Right atrium auricular region (tissue), 2 donors: ENCODE measurements at regions not wholly inside any gene's neighbourhood (a gene's known extent, or its start where the extent isn't known, plus 50 kb on each side); places are given as distances from the start of the nearest gene placed in this dataset.

Experiments
- DNase-seq: peaks from one replicate; pipeline ENCODE4 v3.0.0-alpha.2; 2019; ENCODE audit warnings: low spot score
- H3K27ac ChIP-seq, 2 donors: fragments of 200-600 bp; sonication (generic); 1 replicate in 1 of 2; 2 replicates in 1 of 2; pipeline ENCODE4 v1.5.1; 2016 to 2019
- H3K27me3 ChIP-seq, 2 donors: fragments of 200-600 bp; sonication (generic); one replicate each; pipeline versions ENCODE4 v1.5.1 to v1.6.0; 2017 to 2019
- H3K36me3 ChIP-seq: fragments of 200-600 bp; sonication (generic); one replicate; pipeline ENCODE4 v1.5.1; 2016
- H3K4me1 ChIP-seq, 2 donors: fragments of 200-600 bp; sonication (generic); one replicate each; pipeline versions ENCODE4 v1.5.1 to v1.6.0; 2017 to 2019
- H3K4me3 ChIP-seq, 2 donors: fragments of 200-600 bp; sonication (generic); 1 replicate in 1 of 2; 2 replicates in 1 of 2; pipeline ENCODE4 v1.5.1; 2017 to 2019; ENCODE audit warnings: mild to moderate bottlenecking in 1 of 2, moderate library complexity in 1 of 2
- H3K9me3 ChIP-seq, 2 donors: fragments of 200-600 bp; sonication (generic); one replicate each; pipeline ENCODE4 v1.5.1; 2019
- TF ChIP-seq, protein P1 (sequence below), 2 donors: fragments of 200-600 bp; sonication (generic); IDR thresholded peaks; one replicate each; pipeline ENCODE4 v1.5.1; 2019; ENCODE audit warnings: antibody characterized with exemption in 2 of 2

DNA sequence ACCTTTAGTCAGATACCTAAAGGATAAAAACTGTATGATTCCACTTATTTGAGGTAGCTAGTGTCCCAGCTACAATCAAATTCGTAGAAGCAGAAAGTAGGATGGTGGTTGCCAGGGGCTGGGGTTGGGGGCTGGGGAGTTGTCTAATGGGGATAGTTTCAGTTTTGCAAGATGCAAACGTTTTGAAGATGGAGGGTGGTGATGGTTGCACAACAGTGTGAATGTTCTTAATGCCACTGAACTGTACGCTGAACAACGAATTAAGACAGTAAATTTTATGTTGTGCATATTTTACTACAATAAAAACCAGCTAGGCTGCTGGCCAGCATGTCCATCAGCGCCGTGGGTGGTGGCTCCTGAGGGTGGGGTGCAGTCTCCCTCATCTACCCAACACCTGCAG lies 137.8 kb downstream of the GADD45G start:
- H3K27me3 ChIP-seq = no peaks in the 10 kb centered on the region
- TF ChIP-seq, protein P1, sequence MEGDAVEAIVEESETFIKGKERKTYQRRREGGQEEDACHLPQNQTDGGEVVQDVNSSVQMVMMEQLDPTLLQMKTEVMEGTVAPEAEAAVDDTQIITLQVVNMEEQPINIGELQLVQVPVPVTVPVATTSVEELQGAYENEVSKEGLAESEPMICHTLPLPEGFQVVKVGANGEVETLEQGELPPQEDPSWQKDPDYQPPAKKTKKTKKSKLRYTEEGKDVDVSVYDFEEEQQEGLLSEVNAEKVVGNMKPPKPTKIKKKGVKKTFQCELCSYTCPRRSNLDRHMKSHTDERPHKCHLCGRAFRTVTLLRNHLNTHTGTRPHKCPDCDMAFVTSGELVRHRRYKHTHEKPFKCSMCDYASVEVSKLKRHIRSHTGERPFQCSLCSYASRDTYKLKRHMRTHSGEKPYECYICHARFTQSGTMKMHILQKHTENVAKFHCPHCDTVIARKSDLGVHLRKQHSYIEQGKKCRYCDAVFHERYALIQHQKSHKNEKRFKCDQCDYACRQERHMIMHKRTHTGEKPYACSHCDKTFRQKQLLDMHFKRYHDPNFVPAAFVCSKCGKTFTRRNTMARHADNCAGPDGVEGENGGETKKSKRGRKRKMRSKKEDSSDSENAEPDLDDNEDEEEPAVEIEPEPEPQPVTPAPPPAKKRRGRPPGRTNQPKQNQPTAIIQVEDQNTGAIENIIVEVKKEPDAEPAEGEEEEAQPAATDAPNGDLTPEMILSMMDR (IDR thresholded peaks at IDR 0.05) = no peak
- H3K9me3 ChIP-seq = no peaks in the 10 kb centered on the region
- no peak for DNase-seq
- H3K4me1 ChIP-seq = peaks cover 0 to 40% of the 10 kb centered on the region in 2 donors
- H3K36me3 ChIP-seq = no peaks in the 10 kb centered on the region
- H3K4me3 ChIP-seq = no peak overlapping the region
- H3K27ac ChIP-seq = no peak overlapping the region

DNA sequence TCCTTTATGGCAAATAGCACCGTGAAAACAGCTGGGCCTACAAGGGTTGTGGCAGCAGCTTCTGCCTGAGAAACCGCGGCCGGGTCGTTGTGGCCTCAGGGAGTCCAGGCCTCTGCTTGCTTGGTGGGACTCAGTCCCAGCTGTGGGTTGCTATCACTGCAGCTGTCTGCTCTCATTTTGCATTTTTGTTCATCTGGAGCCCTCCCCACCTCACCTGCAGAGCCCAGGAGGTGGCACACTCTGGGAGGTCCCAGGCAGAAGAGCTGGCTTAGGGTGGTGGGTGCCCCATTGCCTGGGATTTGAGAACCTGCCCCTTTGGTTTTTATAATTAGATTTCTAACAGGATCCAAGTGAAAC lies 138.4 kb downstream of the GADD45G start:
- peaks cover 0 to 41% of the 10 kb centered on the region in 2 donors for H3K4me1 ChIP-seq
- H3K36me3 ChIP-seq = no peaks in the 10 kb centered on the region
- no peak for DNase-seq
- no peaks in the 10 kb centered on the region for H3K9me3 ChIP-seq
- no peak overlapping the region for H3K4me3 ChIP-seq
- H3K27ac ChIP-seq = no peak overlapping the region
- TF ChIP-seq, protein P1 (IDR thresholded peaks at IDR 0.05) = no peak
- H3K27me3 ChIP-seq = no peaks in the 10 kb centered on the region

DNA sequence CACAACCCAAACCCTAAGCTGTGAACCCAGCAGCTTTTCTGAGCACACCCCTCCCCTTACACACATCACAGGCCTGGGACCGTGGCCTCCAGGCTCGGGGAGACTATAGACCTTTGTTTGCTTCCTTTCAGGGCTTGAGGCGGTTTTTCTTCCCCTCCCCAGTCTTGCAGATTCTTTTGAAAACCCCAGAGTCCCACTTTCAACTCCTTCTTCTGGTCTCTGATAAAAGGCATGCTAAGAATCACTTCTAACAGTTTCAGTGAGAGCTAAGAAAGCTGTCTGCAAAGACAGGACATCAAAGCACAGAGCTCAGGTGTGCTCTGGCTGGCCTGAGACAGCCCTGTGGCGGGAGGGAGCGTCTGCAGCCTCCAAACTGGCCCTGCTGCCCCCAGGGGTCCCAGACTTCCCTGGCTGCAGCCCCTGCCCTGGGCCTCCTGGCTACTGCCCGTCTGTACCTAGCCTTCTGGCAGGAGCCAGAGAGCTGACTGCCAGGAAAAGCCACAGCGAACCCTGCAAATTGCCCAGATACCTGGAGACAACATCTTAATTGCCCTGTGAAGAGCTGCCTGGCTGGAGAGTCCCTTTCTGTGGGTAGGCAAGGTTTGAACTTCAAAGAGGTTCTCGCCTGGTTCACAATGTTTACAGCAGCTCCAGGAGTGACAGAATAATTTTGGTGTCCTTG lies 138.9 kb downstream of the GADD45G start:
- no peaks in the 10 kb centered on the region for H3K27me3 ChIP-seq
- no peaks in the 10 kb centered on the region for H3K9me3 ChIP-seq
- TF ChIP-seq, protein P1 (IDR thresholded peaks at IDR 0.05) = no peak
- no peak overlapping the region for H3K4me3 ChIP-seq
- H3K36me3 ChIP-seq = no peaks in the 10 kb centered on the region
- H3K27ac ChIP-seq = no peak overlapping the region
- DNase-seq = no peak
- peaks cover 0 to 36% of the 10 kb centered on the region in 2 donors for H3K4me1 ChIP-seq

DNA sequence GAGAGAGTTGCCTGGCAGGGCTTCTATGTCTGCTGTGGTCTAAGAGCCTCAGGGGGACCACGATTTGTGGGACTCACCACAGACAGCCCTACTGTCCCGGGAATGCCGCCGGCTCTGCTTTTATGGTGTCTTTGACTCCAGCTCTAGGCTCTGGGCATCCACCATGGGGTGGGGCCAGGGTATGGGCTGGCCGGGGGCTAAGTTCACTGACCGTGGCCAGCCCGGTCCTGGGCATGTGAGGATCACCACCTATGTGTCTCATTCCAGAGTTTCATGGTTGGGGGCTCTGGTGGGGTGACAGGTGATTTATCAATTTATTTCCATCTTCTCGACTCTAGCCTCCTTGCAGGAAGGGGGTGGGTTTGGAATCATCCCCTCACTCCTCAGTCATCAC lies 139.4 kb downstream of the GADD45G start:
- Histone ChIP-seq H3K4me3 (no peak overlapping the region), H3K4me1 (peaks cover 0 to 31% of the 10 kb centered on the region in 2 donors), H3K27ac (no peak overlapping the region), H3K36me3 (no peaks in the 10 kb centered on the region), H3K27me3 (no peaks in the 10 kb centered on the region), H3K9me3 (no peaks in the 10 kb centered on the region)
- DNase-seq = no peak
- TF ChIP-seq, protein P1 (IDR thresholded peaks at IDR 0.05) = no peak

DNA sequence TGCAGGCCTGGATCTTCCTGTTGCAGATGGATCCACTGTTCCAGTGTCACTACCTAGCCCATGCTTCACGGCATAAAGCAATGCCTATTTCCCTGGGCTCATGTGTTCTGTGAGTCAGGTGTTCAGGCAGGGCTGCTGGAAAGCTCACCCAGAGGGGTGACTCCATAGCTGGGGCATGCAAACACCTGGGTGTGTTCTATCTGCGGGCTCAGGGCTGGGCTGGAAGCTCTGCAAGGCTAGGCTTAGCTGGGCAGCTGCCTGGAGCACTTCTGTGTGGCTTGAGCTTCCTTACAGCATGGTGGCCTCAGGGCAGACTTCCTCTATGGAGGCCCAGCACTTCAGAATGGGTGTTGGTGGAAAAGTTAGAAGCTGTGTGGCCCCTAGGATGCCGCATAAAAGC lies 139.9 kb downstream of the GADD45G start:
- no peak overlapping the region for H3K27ac ChIP-seq
- no peaks in the 10 kb centered on the region for H3K27me3 ChIP-seq
- peaks cover 0 to 26% of the 10 kb centered on the region in 2 donors for H3K4me1 ChIP-seq
- no peaks in the 10 kb centered on the region for H3K9me3 ChIP-seq
- no peaks in the 10 kb centered on the region for H3K36me3 ChIP-seq
- no peak overlapping the region for H3K4me3 ChIP-seq
- TF ChIP-seq, protein P1 (IDR thresholded peaks at IDR 0.05) = no peak
- DNase-seq = no peak
